Esophagus muscularis mucosa (tissue), 4 donors: ENCODE measurements at regions not wholly inside any gene's neighbourhood (a gene's known extent, or its start where the extent isn't known, plus 50 kb on each side); places are given as distances from the start of the nearest gene placed in this dataset.

Experiments used
- DNase-seq: peaks from one replicate; pipeline ENCODE4 v3.0.0-alpha.2; 2017; ENCODE audit errors: extremely low spot score
- H3K27ac ChIP-seq, 4 donors: fragments of 200-600 bp; sonication (generic); replicated peaks in 1 of 4; 1 replicate in 3 of 4; 2 replicates in 1 of 4; pipeline ENCODE4 v1.5.1; 2016 to 2019; ENCODE audit warnings: mild to moderate bottlenecking in 1 of 4
- H3K27me3 ChIP-seq, 4 donors: fragments of 200-600 bp; sonication (generic); one replicate each; pipeline versions ENCODE4 v1.5.1 to v1.6.0; 2016 to 2019
- H3K36me3 ChIP-seq, 4 donors: fragments of 200-600 bp; sonication (generic); one replicate each; pipeline ENCODE4 v1.5.1; 2016 to 2019
- H3K4me1 ChIP-seq, 4 donors: fragments of 200-600 bp; sonication (generic); one replicate each; pipeline ENCODE4 v1.5.1; 2016 to 2019
- H3K4me3 ChIP-seq, 4 donors: fragments of 200-600 bp; sonication (generic); 1 replicate in 2 of 4; 2 replicates in 2 of 4; pipeline ENCODE4 v1.5.1; 2016 to 2019; ENCODE audit warnings: mild to moderate bottlenecking in 4 of 4, moderate library complexity in 1 of 4
- H3K9me3 ChIP-seq, 4 donors: fragments of 200-600 bp; sonication (generic); 1 replicate in 3 of 4; 2 replicates in 1 of 4; pipeline ENCODE4 v1.5.1; 2016 to 2019
- EP300 ChIP-seq: sonication (generic); formaldehyde crosslinking; IDR thresholded peaks from one replicate; pipeline ENCODE4 v1.6.1; 2017; ENCODE audit warnings: antibody characterized with exemption
- POLR2A ChIP-seq: fragments of 450-650 bp; IDR thresholded peaks from one replicate; pipeline ENCODE4 v1.6.1; 2017; ENCODE audit warnings: antibody characterized with exemption, moderate library complexity, mild to moderate bottlenecking, low read depth
- POLR2AphosphoS5 ChIP-seq, 2 donors: sonication (generic); formaldehyde crosslinking; IDR thresholded peaks; one replicate each; pipeline ENCODE4 v1.6.1; 2017; ENCODE audit warnings: antibody characterized with exemption in 2 of 2
- WGBS: methylation state at CpG from one replicate; pipeline ENCODE4 v1.1.5; 2018; 5-methylcytosine and 5-hydroxymethylcytosine counted together
- intact Hi-C: fragments of 100-400 bp; cut with DNase I; formaldehyde crosslinking; loops from one replicate; pipeline ENCODE4 v1.15.1; 2023
- TF ChIP-seq, protein P1 (sequence below), 3 experiments: fragments of 200-600 bp in 2 of 3; fragments of 450-650 bp in 1 of 3; sonication (generic) in 2 of 3; IDR thresholded peaks; one replicate each; pipeline ENCODE4 v1.5.1; 2017 to 2019; ENCODE audit warnings: antibody characterized with exemption in 3 of 3, mild to moderate bottlenecking in 2 of 3, moderate library complexity in 1 of 3

DNA sequence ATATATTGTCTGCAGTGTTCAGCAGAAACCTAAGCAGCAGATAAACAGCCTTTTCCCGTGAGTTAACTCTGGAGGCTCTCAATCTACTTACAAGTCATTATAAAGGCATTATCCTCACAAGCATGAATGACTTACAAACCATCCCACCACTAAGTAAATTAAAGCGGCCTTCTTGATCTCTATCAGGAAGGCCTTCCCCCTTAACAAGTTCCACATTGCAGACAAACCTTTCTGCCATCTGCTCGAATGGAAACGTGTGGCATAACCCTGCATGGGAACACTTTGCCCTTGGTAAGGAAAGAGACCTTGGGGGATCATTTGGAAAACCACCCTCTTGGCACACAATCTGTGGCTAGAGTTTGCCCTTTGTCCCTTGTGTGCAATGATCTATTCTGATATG, 199.5 kb downstream of the OSR1 start:
- intact Hi-C loops: no loop called here
- DNase-seq: no peak
- 95% methylated on average over 4 of the region's 4 CpGs for WGBS
- Histone ChIP-seq H3K36me3 (no peaks in the 10 kb centered on the region), H3K4me1 (no peaks in the 10 kb centered on the region), H3K27ac (no peak overlapping the region), H3K27me3 (no peaks in the 10 kb centered on the region), H3K9me3 (peaks cover 0 to 7% (median 0%) of the 10 kb centered on the region in 4 donors), H3K4me3 (no peak overlapping the region)
- TF ChIP-seq EP300 (no peak), POLR2AphosphoS5 (IDR thresholded peaks at IDR 0.05) (no peak)
- TF ChIP-seq, protein P1, sequence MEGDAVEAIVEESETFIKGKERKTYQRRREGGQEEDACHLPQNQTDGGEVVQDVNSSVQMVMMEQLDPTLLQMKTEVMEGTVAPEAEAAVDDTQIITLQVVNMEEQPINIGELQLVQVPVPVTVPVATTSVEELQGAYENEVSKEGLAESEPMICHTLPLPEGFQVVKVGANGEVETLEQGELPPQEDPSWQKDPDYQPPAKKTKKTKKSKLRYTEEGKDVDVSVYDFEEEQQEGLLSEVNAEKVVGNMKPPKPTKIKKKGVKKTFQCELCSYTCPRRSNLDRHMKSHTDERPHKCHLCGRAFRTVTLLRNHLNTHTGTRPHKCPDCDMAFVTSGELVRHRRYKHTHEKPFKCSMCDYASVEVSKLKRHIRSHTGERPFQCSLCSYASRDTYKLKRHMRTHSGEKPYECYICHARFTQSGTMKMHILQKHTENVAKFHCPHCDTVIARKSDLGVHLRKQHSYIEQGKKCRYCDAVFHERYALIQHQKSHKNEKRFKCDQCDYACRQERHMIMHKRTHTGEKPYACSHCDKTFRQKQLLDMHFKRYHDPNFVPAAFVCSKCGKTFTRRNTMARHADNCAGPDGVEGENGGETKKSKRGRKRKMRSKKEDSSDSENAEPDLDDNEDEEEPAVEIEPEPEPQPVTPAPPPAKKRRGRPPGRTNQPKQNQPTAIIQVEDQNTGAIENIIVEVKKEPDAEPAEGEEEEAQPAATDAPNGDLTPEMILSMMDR (IDR thresholded peaks at IDR 0.05): no peak

GRCh38 chr2:19158211-19158610, 200.2 kb downstream of the OSR1 start:
- H3K4me1 ChIP-seq: no peaks in the 10 kb centered on the region
- WGBS: 77% methylated on average over 1 of the region's 1 CpG
- no peak for TF ChIP-seq POLR2A
- TF ChIP-seq POLR2AphosphoS5 (IDR thresholded peaks at IDR 0.05): no peak
- TF ChIP-seq, protein P1 (IDR thresholded peaks at IDR 0.05): no peak
- no peak for TF ChIP-seq EP300
- intact Hi-C loops: no loop called here
- no peaks in the 10 kb centered on the region for H3K36me3 ChIP-seq
- H3K4me3 ChIP-seq: no peak overlapping the region
- H3K27me3 ChIP-seq: no peaks in the 10 kb centered on the region
- peaks cover 0 to 7% (median 0%) of the 10 kb centered on the region in 4 donors for H3K9me3 ChIP-seq
- no peak for DNase-seq
- no peak overlapping the region for H3K27ac ChIP-seq

DNA sequence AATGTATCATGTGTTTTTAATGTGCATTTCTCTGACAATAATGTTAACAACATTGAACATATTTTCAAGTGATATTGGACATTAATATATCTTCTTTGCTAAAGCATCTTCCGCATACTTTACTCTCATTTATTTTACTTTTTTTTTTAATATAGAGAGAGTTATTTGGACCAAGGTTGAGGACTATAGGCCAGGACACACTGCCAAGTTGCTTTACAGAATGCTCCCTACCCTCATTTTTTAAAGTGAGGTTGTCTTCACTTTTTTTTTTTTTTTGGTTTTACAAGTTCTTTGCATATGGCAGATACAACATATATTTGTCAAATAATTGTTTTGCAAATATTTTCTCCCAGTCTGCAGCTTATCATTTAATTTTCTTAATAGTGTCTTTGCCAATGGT, 201.8 kb downstream of the OSR1 start:
- DNase-seq: no peak
- Histone ChIP-seq H3K4me3 (no peak overlapping the region), H3K9me3 (peaks cover 0 to 6% (median under 1%) of the 10 kb centered on the region in 4 donors), H3K4me1 (no peaks in the 10 kb centered on the region), H3K27ac (no peak overlapping the region), H3K27me3 (no peaks in the 10 kb centered on the region), H3K36me3 (no peaks in the 10 kb centered on the region)
- intact Hi-C loops: no loop called here
- 91% methylated on average over 1 of the region's 1 CpG for WGBS
- TF ChIP-seq, protein P1 (IDR thresholded peaks at IDR 0.05): no peak
- no peak for TF ChIP-seq EP300
- TF ChIP-seq POLR2A: no peak
- TF ChIP-seq POLR2AphosphoS5 (IDR thresholded peaks at IDR 0.05): no peak

- TF ChIP-seq POLR2AphosphoS5 (IDR thresholded peaks at IDR 0.05) (no peak), POLR2A (no peak), EP300 (no peak)
- TF ChIP-seq, protein P1 (IDR thresholded peaks at IDR 0.05): no peak
- H3K4me3 ChIP-seq: no peak overlapping the region
- H3K27me3 ChIP-seq: no peaks in the 10 kb centered on the region
These were observed 207.7 kb downstream of the OSR1 start for GRCh38 chr2:19150726-19151125.

DNA sequence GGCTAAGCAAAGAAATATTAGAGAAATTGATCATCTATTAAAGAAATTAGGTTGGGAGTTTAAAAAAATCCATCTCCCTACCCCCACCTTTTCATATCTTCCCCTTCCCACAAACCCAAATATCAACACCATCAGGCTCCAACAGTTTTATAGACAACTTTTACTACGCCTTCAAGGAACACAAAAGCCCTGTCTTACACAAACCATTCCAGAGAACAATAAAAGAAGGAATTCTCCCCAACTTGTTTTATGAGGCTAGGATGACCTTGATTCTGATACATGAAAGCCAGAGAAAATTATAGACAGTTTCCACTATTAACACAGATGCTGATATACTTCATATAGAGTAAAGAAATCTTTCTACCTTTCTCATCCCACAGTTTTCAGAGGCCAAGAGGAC, 211.6 kb downstream of the OSR1 start:
- no peak overlapping the region for H3K27ac ChIP-seq
- TF ChIP-seq POLR2A (no peak), POLR2AphosphoS5 (IDR thresholded peaks at IDR 0.05) (no peak), EP300 (no peak)
- TF ChIP-seq, protein P1 (IDR thresholded peaks at IDR 0.05): no peak
- no peaks in the 10 kb centered on the region for H3K36me3 ChIP-seq
- H3K9me3 ChIP-seq: peaks cover 0 to 13% (median 7%) of the 10 kb centered on the region in 4 donors
- H3K27me3 ChIP-seq: no peaks in the 10 kb centered on the region
- WGBS: 89% methylated on average over 1 of the region's 1 CpG
- H3K4me1 ChIP-seq: no peaks in the 10 kb centered on the region
- H3K4me3 ChIP-seq: no peak overlapping the region
- intact Hi-C loops: no loop called here
- DNase-seq: no peak

More at GRCh38 chr2:19150726-19151125, 207.7 kb downstream of the OSR1 start:
- H3K36me3 ChIP-seq: no peaks in the 10 kb centered on the region
- intact Hi-C loops: no loop called here
- WGBS: 100% methylated on average over 2 of the region's 2 CpGs
- H3K9me3 ChIP-seq: peaks cover 0 to 13% (median 7%) of the 10 kb centered on the region in 4 donors
- no peak for DNase-seq
- H3K27ac ChIP-seq: no peak overlapping the region
- H3K4me1 ChIP-seq: no peaks in the 10 kb centered on the region
